ENCODE measurements at regions not wholly inside any gene's neighbourhood (a gene's known extent, or its start where the extent isn't known, plus 50 kb on each side); places are given as distances from the start of the nearest gene placed in this dataset.
"Not testable (repeated sequence)": the region's sequence is repeated elsewhere in the genome, so short reads cannot be mapped to it uniquely, and the experiment has no call there.

DNA sequence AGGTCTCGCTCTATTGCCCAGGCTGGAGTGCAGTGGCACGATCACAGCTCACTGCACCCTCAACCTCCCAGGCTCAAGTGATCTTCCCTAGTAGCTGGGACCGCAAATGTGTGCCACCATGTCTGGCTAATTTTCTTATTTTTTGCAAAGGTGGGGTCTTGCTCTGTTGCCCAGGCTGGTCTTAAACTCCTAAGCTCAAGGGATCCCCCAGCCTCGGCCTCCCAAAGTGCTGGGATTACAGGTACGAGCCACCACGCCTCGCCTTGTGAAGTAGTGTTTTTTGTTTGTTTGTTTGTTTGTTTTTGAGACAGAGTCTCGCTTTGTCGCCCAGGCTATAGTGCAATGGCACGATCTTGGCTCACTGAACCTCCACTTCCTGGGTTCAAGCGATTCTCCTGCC lies 125.5 kb downstream of the HAUS1 start:
- DNase-seq (ENCODE audit: low read depth), result not testable (repeated sequence)

DNA sequence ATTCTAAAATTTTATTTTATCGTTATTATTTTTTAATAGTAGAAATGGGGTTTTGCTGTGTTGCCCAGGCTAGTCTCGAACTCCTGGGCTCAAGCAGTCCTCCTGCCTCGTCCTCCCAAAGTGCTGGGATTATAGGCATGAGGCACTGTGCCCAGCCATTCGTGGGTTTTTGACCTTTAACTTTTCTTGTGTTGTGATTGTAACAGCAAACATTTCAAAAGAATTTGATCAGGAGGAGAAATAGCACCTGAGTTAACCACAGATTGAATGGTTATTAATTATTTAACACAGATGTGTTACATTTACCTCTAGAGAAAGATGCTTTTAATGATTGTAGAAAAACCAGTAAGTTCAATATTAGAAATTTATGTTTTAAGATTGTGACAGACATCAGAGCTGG lies 132.0 kb downstream of the HAUS1 start:
- DNase-seq (ENCODE audit: low read depth), result no peak

GRCh38 chr18:46237891-46238290 lies 133.7 kb downstream of the HAUS1 start:
- DNase-seq (ENCODE audit: low read depth), result no peak

DNA sequence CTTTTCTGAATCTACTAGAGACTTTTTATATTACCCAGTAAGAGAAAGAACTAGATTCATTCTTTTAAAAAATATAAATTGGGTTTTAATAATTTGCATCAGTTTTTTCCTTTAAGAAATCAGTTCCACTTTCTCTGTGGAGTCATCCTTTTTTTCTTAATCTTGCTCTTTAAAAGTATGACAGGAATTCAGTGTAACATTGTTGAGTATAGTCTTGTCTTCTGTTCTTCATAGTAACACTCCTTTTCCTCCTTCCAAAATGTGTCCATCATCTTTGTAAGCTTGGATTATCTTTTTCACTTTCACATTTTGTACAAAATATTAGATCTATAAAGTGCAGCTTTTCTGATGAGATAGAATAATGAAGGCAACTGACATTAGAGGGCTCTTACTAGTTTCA lies 135.4 kb downstream of the HAUS1 start:
- DNase-seq (ENCODE audit: low read depth), result no peak

GRCh38 chr18:46239998-46240397 lies 135.8 kb downstream of the HAUS1 start:
- DNase-seq (ENCODE audit: low read depth), result no peak

DNA sequence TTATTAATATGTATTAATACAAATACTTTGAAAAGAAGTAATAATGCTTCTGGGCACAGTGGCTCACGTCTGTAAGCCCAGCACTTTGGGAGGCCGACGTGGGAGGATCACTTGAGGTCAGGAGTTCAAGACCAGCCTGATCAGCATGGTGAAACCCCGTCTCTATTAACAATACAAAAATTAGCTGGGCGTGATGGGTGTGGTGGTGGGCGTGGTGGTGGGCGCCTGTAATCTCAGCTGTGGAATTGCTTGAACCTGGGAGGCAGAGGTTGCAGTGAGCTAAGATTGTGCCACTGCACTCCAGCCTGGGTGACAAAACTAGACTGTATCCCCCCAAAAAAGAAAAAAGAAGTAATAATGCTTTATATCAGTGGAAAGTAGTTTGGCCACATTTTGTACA lies 137.2 kb downstream of the HAUS1 start:
- not testable (repeated sequence) for DNase-seq (ENCODE audit: low read depth)

GRCh38 chr18:46242183-46242582 lies 138.0 kb downstream of the HAUS1 start:
- DNase-seq (ENCODE audit: low read depth), result no peak

DNA sequence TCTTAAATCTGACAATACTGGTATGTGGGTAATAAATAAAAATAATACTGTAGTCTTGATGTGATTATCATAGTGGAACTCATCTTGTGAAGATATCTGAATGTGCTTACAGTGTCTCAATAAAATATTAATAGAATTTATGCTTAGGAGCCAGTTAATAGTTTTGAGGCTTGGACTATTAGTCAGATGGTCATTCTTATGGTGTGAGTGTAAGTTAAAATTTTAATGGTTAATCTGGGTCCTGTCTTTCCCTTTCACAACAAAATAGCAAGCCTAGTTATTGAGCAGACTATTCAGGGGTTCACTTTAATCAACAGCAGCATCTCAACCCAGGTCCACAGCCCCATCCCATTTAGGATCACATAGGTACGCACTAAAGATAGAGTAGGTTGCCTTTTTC lies 138.9 kb downstream of the HAUS1 start:
- no peak for DNase-seq (ENCODE audit: low read depth)

DNA sequence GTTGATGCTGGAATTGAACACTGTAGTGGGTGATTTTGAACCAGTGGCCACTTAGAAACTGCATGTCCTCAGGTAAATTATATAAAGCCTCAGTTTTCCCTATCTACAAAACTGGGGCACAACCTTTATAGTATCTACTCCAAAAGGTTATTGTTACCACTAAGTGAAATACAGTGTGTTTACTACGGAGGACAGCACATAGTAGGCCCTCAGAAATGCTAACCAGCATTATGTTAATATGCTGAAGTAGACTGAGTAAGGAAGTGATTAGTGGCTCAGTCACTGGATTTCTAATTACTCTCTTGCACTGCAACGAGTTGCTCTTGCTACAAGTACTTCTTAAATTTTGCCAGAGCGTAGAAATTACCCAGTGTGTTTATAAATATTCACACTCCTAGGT lies 139.5 kb downstream of the HAUS1 start:
- no peak for DNase-seq (ENCODE audit: low read depth)

- no peak for DNase-seq (ENCODE audit: low read depth)
Observed at GRCh38 chr18:46246101-46246500, 141.9 kb downstream of the HAUS1 start.

DNA sequence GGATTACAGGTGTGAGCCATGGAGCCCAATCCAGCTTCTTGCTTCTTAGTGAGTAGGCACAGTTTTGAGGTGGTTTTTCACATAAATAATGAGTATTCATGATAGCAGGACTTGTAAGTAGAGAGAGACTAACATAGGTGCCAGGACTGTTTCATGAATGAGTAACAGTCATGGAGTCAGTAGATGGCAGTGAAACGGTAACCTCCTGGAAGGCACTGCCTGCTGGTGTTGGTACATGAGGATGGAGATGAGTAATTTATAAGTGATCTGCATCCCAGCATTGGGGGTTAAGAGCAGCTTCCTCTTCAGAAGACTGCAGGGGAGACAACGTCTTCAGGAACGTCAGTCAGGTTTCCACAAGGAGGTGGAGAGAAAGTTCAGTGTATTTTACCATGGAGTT lies 143.8 kb downstream of the HAUS1 start:
- no peak for DNase-seq (ENCODE audit: low read depth)

GRCh38 chr18:46250084-46250811 lies 146.1 kb downstream of the HAUS1 start:
- no peak for DNase-seq (ENCODE audit: low read depth)

DNA sequence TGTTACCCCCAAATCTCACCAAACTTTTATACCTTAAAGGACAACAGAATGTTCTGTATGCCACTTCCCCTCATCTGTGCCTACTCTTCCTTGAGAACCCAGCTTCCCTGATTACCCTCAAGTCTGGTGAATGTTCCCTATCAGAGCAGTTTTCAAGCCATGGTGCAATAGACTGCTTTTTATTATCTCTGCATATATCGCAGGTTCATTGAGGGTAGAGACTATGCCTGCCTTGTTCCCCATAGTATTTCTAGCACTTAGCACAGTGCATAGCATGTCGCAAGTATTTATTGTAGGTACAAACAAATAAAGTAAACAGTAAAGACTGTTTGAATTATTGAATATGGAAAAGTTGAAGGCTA lies 146.6 kb downstream of the HAUS1 start:
- DNase-seq (ENCODE audit: low read depth), result no peak

GRCh38 chr18:46252759-46253158 lies 148.6 kb downstream of the HAUS1 start:
- no peak for DNase-seq (ENCODE audit: low read depth)

GRCh38 chr18:46253498-46253897 lies 149.3 kb downstream of the HAUS1 start:
- no peak for DNase-seq (ENCODE audit: low read depth)

DNA sequence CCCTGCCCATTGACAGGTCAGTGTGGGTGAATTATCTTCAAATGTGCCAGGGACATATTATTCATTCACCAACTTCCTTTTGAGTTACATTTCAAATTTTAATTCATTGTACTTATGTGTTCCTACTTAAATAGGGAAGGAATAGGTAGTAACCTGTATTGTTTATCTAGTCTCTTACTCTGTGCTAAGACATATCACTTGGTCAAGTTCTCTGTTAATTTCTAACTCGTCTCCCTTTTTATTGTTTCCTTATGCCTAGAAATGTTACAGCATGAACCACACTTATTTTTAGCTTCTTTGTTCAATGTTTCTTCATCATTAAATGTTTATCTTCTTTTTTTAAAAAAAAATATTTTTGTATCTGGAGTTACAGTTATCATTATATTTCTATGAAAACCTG lies 151.9 kb downstream of the HAUS1 start:
- DNase-seq (ENCODE audit: low read depth), result no peak

DNA sequence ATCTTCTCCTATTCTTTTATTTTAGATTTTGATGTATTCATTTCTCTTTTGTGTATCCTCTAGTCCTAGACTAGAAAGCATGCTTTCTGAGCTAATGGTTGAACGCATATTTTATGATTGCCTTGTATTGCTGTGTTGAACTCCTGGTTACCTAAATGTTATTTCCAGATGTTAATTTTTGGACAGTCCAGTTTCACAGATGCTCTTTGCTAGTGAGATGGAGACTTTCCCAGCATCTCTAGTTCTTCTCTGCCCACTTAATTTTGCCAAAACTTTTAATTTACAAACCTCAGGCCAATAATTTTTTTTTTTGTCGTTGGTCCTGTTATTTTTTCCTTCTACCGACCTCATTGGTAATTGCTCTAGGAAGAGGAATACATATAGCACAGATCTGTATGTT lies 153.2 kb downstream of the HAUS1 start:
- DNase-seq (ENCODE audit: low read depth), result no peak

DNA sequence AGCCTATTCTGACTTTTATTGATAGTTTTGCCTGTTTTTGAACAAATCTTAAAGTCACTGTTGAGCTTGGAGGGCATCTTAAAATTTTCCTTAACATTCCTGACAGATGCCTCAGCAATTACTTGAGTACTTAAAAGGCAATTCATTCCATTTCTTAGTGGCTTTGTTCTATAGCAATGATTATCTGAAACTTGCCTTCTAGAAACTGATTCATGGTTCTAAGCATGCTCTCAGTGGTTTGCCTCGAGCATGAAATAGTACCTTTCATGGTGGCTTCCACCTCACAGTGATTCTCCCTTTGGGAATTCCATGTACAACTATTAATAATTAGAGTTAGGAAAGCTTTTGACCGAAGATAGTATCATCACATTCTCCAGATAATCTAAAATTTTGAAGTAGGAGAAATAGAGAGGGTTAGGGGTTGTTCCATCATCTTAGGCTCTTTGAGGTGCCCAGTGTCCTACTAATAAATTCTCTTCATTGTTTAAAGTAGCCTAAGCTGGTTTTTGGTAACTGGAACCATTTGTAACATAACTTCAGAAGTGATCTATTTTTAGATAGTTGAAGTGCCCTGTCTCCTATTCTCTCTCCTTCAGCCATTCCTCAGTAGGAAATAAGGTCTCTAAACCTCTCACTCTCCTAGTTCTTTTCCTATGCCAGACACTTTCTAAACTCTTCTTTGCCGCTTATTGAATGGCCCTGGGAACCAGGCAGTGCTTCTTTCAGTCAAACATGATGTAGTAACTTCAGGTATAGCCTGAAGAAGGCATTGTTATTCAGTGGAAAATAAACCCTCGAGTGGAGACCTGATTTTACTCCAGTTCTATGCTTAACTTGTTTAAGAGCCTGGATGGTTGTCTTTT lies 156.1 kb downstream of the HAUS1 start:
- no peak for DNase-seq (ENCODE audit: low read depth)

DNA sequence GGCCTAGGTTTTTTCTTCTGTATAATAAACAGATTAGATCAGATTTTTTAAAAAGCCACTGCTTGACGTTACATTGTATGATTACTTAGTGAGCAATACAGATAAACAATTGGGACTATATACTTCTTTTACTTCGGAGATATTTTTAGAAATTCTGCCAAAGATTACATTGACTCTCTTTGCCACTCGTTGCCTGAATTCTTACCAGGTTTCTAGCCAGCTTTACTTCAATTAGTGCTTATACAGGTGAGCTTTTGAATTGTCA lies 156.6 kb downstream of the HAUS1 start:
- DNase-seq (ENCODE audit: low read depth), result no peak

DNA sequence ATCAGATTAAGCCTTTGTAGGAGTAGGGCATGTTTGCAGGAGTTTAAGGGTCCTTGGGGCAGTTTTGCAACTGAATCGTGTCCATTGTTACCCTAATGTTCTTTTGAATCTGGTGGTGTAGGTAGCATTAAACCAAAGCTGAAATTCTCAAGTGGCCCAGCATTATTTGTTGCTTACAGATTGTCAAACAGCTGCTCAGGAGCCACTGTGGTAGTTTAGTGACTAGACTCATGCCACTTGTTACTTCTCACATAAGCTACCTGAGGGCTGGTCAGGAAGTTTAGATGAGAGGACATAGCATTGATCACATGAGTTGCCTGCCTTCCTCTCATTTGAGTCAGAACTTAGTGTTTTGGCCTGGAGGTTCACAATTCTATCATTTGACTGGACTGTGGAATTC lies 157.6 kb downstream of the HAUS1 start:
- no peak for DNase-seq (ENCODE audit: low read depth)

DNA sequence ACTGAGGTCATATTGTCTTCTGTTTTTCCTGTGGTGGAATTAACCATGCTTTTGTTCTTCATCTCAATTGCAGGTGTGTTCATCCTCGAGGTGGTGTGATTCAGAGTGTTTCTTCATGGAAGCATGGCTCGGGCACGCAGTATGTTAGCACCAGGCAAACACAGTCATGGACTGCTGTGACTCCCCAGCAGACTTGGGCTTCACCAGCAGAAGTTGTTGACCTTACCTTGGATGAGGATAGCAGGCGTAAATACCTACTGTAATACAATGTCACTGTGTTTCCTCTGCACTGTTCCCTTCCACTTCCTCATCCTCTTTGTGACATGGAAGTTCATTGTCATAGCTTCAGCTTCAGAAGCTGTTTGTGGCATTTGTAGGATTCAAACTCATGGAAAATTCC lies 158.7 kb downstream of the HAUS1 start:
- no peak for DNase-seq (ENCODE audit: low read depth)

- no peak for DNase-seq (ENCODE audit: low read depth)
Observed at GRCh38 chr18:46264255-46264654, 160.1 kb downstream of the HAUS1 start.

DNA sequence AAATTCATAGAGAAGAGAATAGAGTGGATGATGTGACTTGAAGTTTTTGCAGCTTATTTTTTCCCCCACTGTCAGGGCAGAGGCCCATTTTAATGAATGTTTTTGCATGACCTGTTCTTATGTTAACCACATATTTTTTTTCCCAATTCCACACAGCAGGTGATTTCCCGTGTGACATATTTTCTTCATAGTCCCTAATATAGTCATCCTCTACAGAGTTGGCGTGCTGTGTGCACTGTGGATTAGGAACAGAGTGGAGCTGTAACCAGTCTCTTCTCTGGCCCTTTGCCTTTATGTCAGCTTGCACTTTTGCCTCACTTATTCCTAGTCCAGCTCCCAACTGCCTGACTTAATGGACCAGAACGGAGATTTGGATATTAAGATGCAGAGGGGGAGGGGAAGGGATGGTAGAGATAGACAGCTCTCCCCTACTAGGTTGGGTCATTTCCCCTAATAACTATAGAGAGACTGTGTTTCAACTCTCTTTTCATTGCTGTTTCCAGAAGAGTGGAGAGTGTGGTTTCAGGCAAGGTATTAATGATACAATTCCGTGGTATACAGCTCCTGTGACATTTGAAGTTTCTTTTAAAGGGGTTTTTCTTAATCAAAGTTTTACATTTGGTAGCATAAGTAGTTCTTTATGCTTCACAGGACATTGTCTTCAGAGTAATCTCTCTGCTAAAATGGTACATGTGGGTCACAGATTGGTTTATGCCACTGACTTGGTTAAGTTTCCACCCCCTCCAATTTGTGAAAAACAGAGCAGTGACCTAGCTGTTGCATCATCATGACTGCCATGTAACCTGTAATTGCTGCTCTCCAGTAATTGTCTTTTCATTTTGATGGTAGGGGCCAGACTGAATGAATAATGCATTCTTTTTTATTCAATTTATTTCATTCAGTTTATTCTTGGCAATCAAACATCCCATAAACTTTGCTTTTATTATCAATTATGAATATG lies 161.3 kb downstream of the HAUS1 start:
- DNase-seq (ENCODE audit: low read depth), result no peak

All from stimulated activated CD8-positive, alpha-beta memory T cell treated with anti-CD3 and anti-CD28 coated beads, Interleukin-4, amount 100 ng/mL, for 24 hours (primary cell).